IMR-90 (cell line): ENCODE measurements at regions not wholly inside any gene's neighbourhood (a gene's known extent, or its start where the extent isn't known, plus 50 kb on each side); places are given as distances from the start of the nearest gene placed in this dataset.

Experiments used
- ATAC-seq: fragments of 200-7000 bp; cut with Tn5 transposase; 2 replicates; pipeline ENCODE4 v1.9.1; 2020; ENCODE audit warnings: low read depth, mild to moderate bottlenecking, moderate library complexity
- BruUV-seq: library from RNA; stranded (reverse); fragments of 400-500 nt; replicated peaks from 2 replicates; lab custom pipeline; 2021; lab: Mats Ljungman, UMichigan
- CTCF ChIA-PET: fragments of 300-600 bp; formaldehyde crosslinking; extraction: SDS; loops from one replicate; lab custom pipeline; 2021; ENCODE audit warnings: antibody characterized with exemption; lab: Yijun Ruan, JAX
- POLR2A ChIA-PET: fragments of 300-600 bp; sonication (Branson Sonifier 250); formaldehyde crosslinking; loops from one replicate; lab custom pipeline; 2022; ENCODE audit warnings: antibody characterized with exemption; ENCODE audit not compliant: unreplicated experiment; lab: Charles Lee
- DNase-seq: peaks from one replicate; pipeline ENCODE4 v3.0.0; 2013
- H2AFZ ChIP-seq: replicated peaks from 2 replicates; pipeline ENCODE3; 2013; ENCODE audit warnings: low read length, mild to moderate bottlenecking; ENCODE audit not compliant: poor library complexity
- H2AK5ac ChIP-seq: 2 replicates; pipeline ENCODE4 v1.6.1; 2013; ENCODE audit warnings: low read depth, low read length, inconsistent platforms
- H2AK9ac ChIP-seq: replicated peaks from 2 replicates; pipeline ENCODE3; 2013; ENCODE audit warnings: mild to moderate bottlenecking, low read depth, low read length, moderate library complexity; ENCODE audit not compliant: poor library complexity
- H2BK120ac ChIP-seq: 2 replicates; pipeline ENCODE4 v1.6.1; 2013; ENCODE audit warnings: low read depth, low read length, inconsistent platforms
- H2BK15ac ChIP-seq: 3 replicates; pipeline ENCODE4 v1.6.1; 2013; ENCODE audit warnings: low read depth, low read length, inconsistent platforms
- H2BK20ac ChIP-seq: 2 replicates; pipeline ENCODE4 v1.6.1; 2013; ENCODE audit warnings: low read depth, mild to moderate bottlenecking, inconsistent platforms, low read length, moderate library complexity
- H2BK5ac ChIP-seq: 2 replicates; pipeline ENCODE4 v1.6.1; 2013; ENCODE audit warnings: mild to moderate bottlenecking, low read depth, low read length, inconsistent platforms; ENCODE audit not compliant: poor library complexity, severe bottlenecking
- H3K14ac ChIP-seq: replicated peaks from 2 replicates; pipeline ENCODE4 v1.6.1; 2013; ENCODE audit warnings: low read depth, low read length, inconsistent platforms
- H3K18ac ChIP-seq: 2 replicates; pipeline ENCODE4 v1.6.1; 2013; ENCODE audit warnings: low read depth, low read length, control low read depth
- H3K23ac ChIP-seq: 2 replicates; pipeline ENCODE4 v1.6.1; 2013; ENCODE audit warnings: low read depth, low read length, inconsistent platforms
- H3K27ac ChIP-seq: 2 replicates; pipeline ENCODE4 v1.5.1; 2013; ENCODE audit warnings: mild to moderate bottlenecking, control low read depth, low read length; ENCODE audit not compliant: insufficient read depth
- H3K27me3 ChIP-seq: 2 replicates; pipeline ENCODE4 v1.6.1; 2013; ENCODE audit warnings: low read length; ENCODE audit not compliant: control insufficient read depth, insufficient read depth
- H3K36me3 ChIP-seq: 2 replicates; pipeline ENCODE4 v1.6.1; 2013; ENCODE audit warnings: low read length, mixed read lengths; ENCODE audit not compliant: control insufficient read depth, insufficient read depth
- H3K4ac ChIP-seq: 2 replicates; pipeline ENCODE4 v1.6.1; 2013; ENCODE audit warnings: low read depth, low read length, inconsistent platforms
- H3K4me1 ChIP-seq: 2 replicates; pipeline ENCODE4 v1.6.1; 2013; ENCODE audit warnings: low read length, mixed read lengths; ENCODE audit not compliant: control insufficient read depth, insufficient read depth
- H3K4me2 ChIP-seq: 2 replicates; pipeline ENCODE4 v1.6.1; 2013; ENCODE audit warnings: low read depth, mild to moderate bottlenecking, control low read depth, low read length, moderate library complexity
- H3K4me3 ChIP-seq: 2 replicates; pipeline ENCODE4 v1.5.1; 2013; ENCODE audit warnings: low read depth, mild to moderate bottlenecking, control low read depth, low read length, moderate library complexity; ENCODE audit not compliant: insufficient read depth
- H3K56ac ChIP-seq: 2 replicates; pipeline ENCODE4 v1.6.1; 2013; ENCODE audit warnings: low read length, inconsistent platforms; ENCODE audit not compliant: insufficient read depth; ENCODE audit errors: extremely low read depth
- H3K79me1 ChIP-seq, 2 experiments: 2 replicates each; pipeline ENCODE4 v1.6.1; 2013; ENCODE audit warnings: low read length in 2 of 2, inconsistent platforms in 1 of 2, low read depth in 1 of 2
- H3K9ac ChIP-seq: 2 replicates; pipeline ENCODE4 v1.6.1; 2013; ENCODE audit warnings: low read depth, low read length, control low read depth
- H3K9me1 ChIP-seq: 2 replicates; pipeline ENCODE4 v1.6.1; 2013; ENCODE audit warnings: low read length, inconsistent platforms; ENCODE audit not compliant: insufficient read depth
- H3K9me3 ChIP-seq: 2 replicates; pipeline ENCODE4 v1.6.1; 2013; ENCODE audit warnings: low read length; ENCODE audit not compliant: control insufficient read depth, insufficient read depth
- H4K20me1 ChIP-seq: 2 replicates; pipeline ENCODE4 v1.6.1; 2013; ENCODE audit warnings: low read length, inconsistent platforms; ENCODE audit not compliant: insufficient read depth
- H4K5ac ChIP-seq: 2 replicates; pipeline ENCODE4 v1.6.1; 2013; ENCODE audit warnings: mild to moderate bottlenecking, low read depth, low read length, control low read depth
- H4K8ac ChIP-seq, 2 experiments: 2 replicates each; pipeline ENCODE4 v1.6.1; 2013; ENCODE audit warnings: low read depth in 2 of 2, low read length in 2 of 2, control low read depth in 1 of 2, inconsistent platforms in 1 of 2
- H4K91ac ChIP-seq: 2 replicates; pipeline ENCODE4 v1.6.1; 2013; ENCODE audit warnings: low read depth, low read length, inconsistent platforms; ENCODE audit not compliant: insufficient read depth
- BHLHE40 ChIP-seq: fragments of 150-350 bp; IDR thresholded peaks from 2 replicates; pipeline ENCODE4 v1.6.1; 2016; ENCODE audit warnings: mild to moderate bottlenecking, low read depth, low read length
- CEBPB ChIP-seq: IDR thresholded peaks from 2 replicates; pipeline ENCODE4 v1.6.1; 2012; ENCODE audit warnings: low read depth, low read length, improper control_type of control experiment
- CHD1 ChIP-seq: IDR thresholded peaks from 2 replicates; pipeline ENCODE4 v1.6.1; 2012; ENCODE audit warnings: low read depth, low read length, improper control_type of control experiment
- FOS ChIP-seq: fragments of 150-350 bp; IDR thresholded peaks from 2 replicates; pipeline ENCODE4 v1.6.1; 2016; ENCODE audit warnings: low read depth, low read length
- MAFK ChIP-seq: IDR thresholded peaks from 2 replicates; pipeline ENCODE4 v1.6.1; 2012; ENCODE audit warnings: low read depth, low read length, improper control_type of control experiment
- MAZ ChIP-seq: IDR thresholded peaks from 2 replicates; pipeline ENCODE4 v1.6.1; 2012; ENCODE audit warnings: low read depth, mild to moderate bottlenecking, low read length, improper control_type of control experiment, moderate library complexity, borderline replicate concordance
- MXI1 ChIP-seq: IDR thresholded peaks from 2 replicates; pipeline ENCODE4 v1.6.1; 2012; ENCODE audit warnings: low read depth, mild to moderate bottlenecking, low read length, moderate library complexity, borderline replicate concordance
- NFE2L2 ChIP-seq: fragments of 150-350 bp; IDR thresholded peaks from 2 replicates; pipeline ENCODE4 v1.6.1; 2016; ENCODE audit warnings: low read depth, mild to moderate bottlenecking, low read length
- POLR2A ChIP-seq: IDR thresholded peaks from 2 replicates; pipeline ENCODE4 v1.6.1; 2012; ENCODE audit warnings: mild to moderate bottlenecking, low read depth, low read length
- RAD21 ChIP-seq: IDR thresholded peaks from 2 replicates; pipeline ENCODE4 v1.6.1; 2012; ENCODE audit warnings: low read length, improper control_type of control experiment
- RCOR1 ChIP-seq: IDR thresholded peaks from 2 replicates; pipeline ENCODE4 v1.6.1; 2012; ENCODE audit warnings: mild to moderate bottlenecking, low read length, improper control_type of control experiment; ENCODE audit not compliant: insufficient replicate concordance
- RFX5 ChIP-seq: IDR thresholded peaks from 2 replicates; pipeline ENCODE4 v1.8.0; 2012; ENCODE audit warnings: low read depth, mild to moderate bottlenecking, low read length, moderate library complexity
- SMC3 ChIP-seq: fragments of 150-350 bp; IDR thresholded peaks from 2 replicates; pipeline ENCODE4 v1.6.1; 2016; ENCODE audit warnings: low read depth, mild to moderate bottlenecking, antibody characterized with exemption, low read length, moderate library complexity
- WGBS, 2 experiments: methylation state at CpG; one replicate each; pipeline versions ENCODE4 v1.1.5 to v1.1.7; 2013; ENCODE audit warnings: missing lambda C conversion rate in 2 of 2; ENCODE audit not compliant: insufficient read length in 1 of 2; ENCODE audit errors: extremely low coverage in 2 of 2; 5-methylcytosine and 5-hydroxymethylcytosine counted together
- dilution Hi-C: fragments of 300-500 bp; cut with HindIII; formaldehyde crosslinking; loops from one replicate; pipeline ENCODE4 v1.14.3; 2018; ENCODE audit warnings: low sequenced_read_pairs; ENCODE audit not compliant: unreplicated experiment
- in situ Hi-C: fragments of 300-500 bp; cut with MboI; formaldehyde crosslinking; loops from 3 replicates; pipeline ENCODE4 v1.14.3; 2019; ENCODE audit warnings: low sequenced_read_pairs, inconsistent platforms, mixed read lengths
- intact Hi-C: fragments of 100-400 bp; cut with micrococcal nuclease; formaldehyde crosslinking; loops from 2 replicates; pipeline ENCODE4 v1.10.0; 2022
- TF ChIP-seq, protein P1 (sequence below): fragments of 150-350 bp; IDR thresholded peaks from 2 replicates; pipeline ENCODE4 v1.6.1; 2017; ENCODE audit warnings: mild to moderate bottlenecking, antibody characterized with exemption, low read length, low read depth
- TF ChIP-seq, protein P2 (sequence below): fragments of 150-350 bp; IDR thresholded peaks from 2 replicates; pipeline ENCODE4 v1.6.1; 2016; ENCODE audit warnings: low read depth, mild to moderate bottlenecking, low read length, moderate library complexity, borderline replicate concordance
- TF ChIP-seq, protein P3 (sequence below): conservative IDR thresholded peaks from 2 replicates; pipeline ENCODE4 v1.5.1; 2012; ENCODE audit warnings: mild to moderate bottlenecking, low read depth, low read length, improper control_type of control experiment

- no peaks in the 10 kb centered on the region for H3K4me1 ChIP-seq
- H3K9ac ChIP-seq = no peak overlapping the region
- no peak overlapping the region for H3K23ac ChIP-seq
- H3K4me2 ChIP-seq = no peak overlapping the region
- no peak overlapping the region for H2BK15ac ChIP-seq
- H2AFZ ChIP-seq = no peak overlapping the region
- no peak overlapping the region for H3K14ac ChIP-seq
- ATAC-seq = no peak
- no peak overlapping the region for H3K56ac ChIP-seq
- H4K20me1 ChIP-seq = no peaks in the 10 kb centered on the region
- no peaks in the 10 kb centered on the region for H3K79me1 ChIP-seq
- H3K4ac ChIP-seq = no peak overlapping the region
- no TSS peak for BruUV-seq
- intact Hi-C loops = no loop called here
- H3K4me3 ChIP-seq = no peak overlapping the region
- no peak overlapping the region for H4K5ac ChIP-seq
- H3K18ac ChIP-seq = no peak overlapping the region
- no peaks in the 10 kb centered on the region for H3K36me3 ChIP-seq
- dilution Hi-C loops = no loop called here
- ChIA-PET POLR2A (no interaction called here), CTCF (interaction anchor here (1.5 kb wide), 1 partner anchor 12 kb away, joined by 4 read pairs; no protein-coding TSS in a partner anchor)
- no peak overlapping the region for H2BK120ac ChIP-seq
- H3K27me3 ChIP-seq = no peaks in the 10 kb centered on the region
- H2BK5ac ChIP-seq = no peak overlapping the region
- no peaks in the 10 kb centered on the region for H3K9me3 ChIP-seq
- WGBS, 2 experiments = no CpG with 5 or more reads among the region's 2 CpGs
- no peak overlapping the region for H4K8ac ChIP-seq
- H4K91ac ChIP-seq = no peak overlapping the region
- no peak overlapping the region for H2AK9ac ChIP-seq
- no peak for DNase-seq
- no peak for TF ChIP-seq MXI1
- no peak for TF ChIP-seq MAZ
- no peak for TF ChIP-seq POLR2A
- TF ChIP-seq, protein P1, sequence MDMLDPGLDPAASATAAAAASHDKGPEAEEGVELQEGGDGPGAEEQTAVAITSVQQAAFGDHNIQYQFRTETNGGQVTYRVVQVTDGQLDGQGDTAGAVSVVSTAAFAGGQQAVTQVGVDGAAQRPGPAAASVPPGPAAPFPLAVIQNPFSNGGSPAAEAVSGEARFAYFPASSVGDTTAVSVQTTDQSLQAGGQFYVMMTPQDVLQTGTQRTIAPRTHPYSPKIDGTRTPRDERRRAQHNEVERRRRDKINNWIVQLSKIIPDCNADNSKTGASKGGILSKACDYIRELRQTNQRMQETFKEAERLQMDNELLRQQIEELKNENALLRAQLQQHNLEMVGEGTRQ = no peak
- no peak for TF ChIP-seq RFX5
- TF ChIP-seq CEBPB = no peak
- no peak for TF ChIP-seq SMC3
- TF ChIP-seq, protein P2, sequence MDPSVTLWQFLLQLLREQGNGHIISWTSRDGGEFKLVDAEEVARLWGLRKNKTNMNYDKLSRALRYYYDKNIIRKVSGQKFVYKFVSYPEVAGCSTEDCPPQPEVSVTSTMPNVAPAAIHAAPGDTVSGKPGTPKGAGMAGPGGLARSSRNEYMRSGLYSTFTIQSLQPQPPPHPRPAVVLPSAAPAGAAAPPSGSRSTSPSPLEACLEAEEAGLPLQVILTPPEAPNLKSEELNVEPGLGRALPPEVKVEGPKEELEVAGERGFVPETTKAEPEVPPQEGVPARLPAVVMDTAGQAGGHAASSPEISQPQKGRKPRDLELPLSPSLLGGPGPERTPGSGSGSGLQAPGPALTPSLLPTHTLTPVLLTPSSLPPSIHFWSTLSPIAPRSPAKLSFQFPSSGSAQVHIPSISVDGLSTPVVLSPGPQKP = no peak
- TF ChIP-seq, protein P3, sequence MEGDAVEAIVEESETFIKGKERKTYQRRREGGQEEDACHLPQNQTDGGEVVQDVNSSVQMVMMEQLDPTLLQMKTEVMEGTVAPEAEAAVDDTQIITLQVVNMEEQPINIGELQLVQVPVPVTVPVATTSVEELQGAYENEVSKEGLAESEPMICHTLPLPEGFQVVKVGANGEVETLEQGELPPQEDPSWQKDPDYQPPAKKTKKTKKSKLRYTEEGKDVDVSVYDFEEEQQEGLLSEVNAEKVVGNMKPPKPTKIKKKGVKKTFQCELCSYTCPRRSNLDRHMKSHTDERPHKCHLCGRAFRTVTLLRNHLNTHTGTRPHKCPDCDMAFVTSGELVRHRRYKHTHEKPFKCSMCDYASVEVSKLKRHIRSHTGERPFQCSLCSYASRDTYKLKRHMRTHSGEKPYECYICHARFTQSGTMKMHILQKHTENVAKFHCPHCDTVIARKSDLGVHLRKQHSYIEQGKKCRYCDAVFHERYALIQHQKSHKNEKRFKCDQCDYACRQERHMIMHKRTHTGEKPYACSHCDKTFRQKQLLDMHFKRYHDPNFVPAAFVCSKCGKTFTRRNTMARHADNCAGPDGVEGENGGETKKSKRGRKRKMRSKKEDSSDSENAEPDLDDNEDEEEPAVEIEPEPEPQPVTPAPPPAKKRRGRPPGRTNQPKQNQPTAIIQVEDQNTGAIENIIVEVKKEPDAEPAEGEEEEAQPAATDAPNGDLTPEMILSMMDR = no peak
- no peak for TF ChIP-seq RAD21
- TF ChIP-seq RCOR1 = no peak
- no peak for TF ChIP-seq MAFK
- no peak for TF ChIP-seq FOS
- TF ChIP-seq CHD1 = no peak
- no peak for TF ChIP-seq BHLHE40
- no peak for TF ChIP-seq NFE2L2
- H2BK20ac ChIP-seq = no peak overlapping the region
- H3K9me1 ChIP-seq = no peaks in the 10 kb centered on the region
- H3K27ac ChIP-seq = no peak overlapping the region
- no peak overlapping the region for H2AK5ac ChIP-seq
- in situ Hi-C loops = no loop called here
These were observed 169.9 kb downstream of the CPE start for GRCh38 chr4:165548702-165549101.
